GM23248 (cell line): ENCODE measurements at regions not wholly inside any gene's neighbourhood (a gene's known extent, or its start where the extent isn't known, plus 50 kb on each side); places are given as distances from the start of the nearest gene placed in this dataset.
A peak's percentile ranks its signal among the peaks of the same experiment; 100 is the strongest.

Source experiments
- DNase-seq: peaks from one replicate; pipeline ENCODE4 v3.0.0-alpha.2; 2015
- H2AFZ ChIP-seq: fragments of 200-600 bp; sonication (generic); 2 replicates; pipeline ENCODE4 v1.6.1; 2016; ENCODE audit warnings: antibody characterized with exemption
- H3F3A ChIP-seq: fragments of 200-600 bp; sonication (generic); 2 replicates; pipeline ENCODE4 v1.6.1; 2016; ENCODE audit warnings: mild to moderate bottlenecking, antibody characterized with exemption, mixed run types; ENCODE audit not compliant: insufficient read depth
- H3K27ac ChIP-seq: fragments of 200-600 bp; sonication (generic); 2 replicates; pipeline ENCODE4 v1.5.1; 2016; ENCODE audit warnings: mild to moderate bottlenecking
- H3K27me3 ChIP-seq: fragments of 200-600 bp; sonication (generic); replicated peaks from 2 replicates; pipeline ENCODE4 v1.6.1; 2016; ENCODE audit warnings: mild to moderate bottlenecking; ENCODE audit not compliant: insufficient read depth
- H3K36me3 ChIP-seq: fragments of 200-600 bp; sonication (generic); 2 replicates; pipeline ENCODE4 v1.6.1; 2016; ENCODE audit warnings: low read depth, mild to moderate bottlenecking
- H3K4me1 ChIP-seq: fragments of 200-600 bp; sonication (generic); 2 replicates; pipeline ENCODE4 v1.6.1; 2016; ENCODE audit warnings: mild to moderate bottlenecking; ENCODE audit not compliant: insufficient read depth
- H3K4me2 ChIP-seq: fragments of 200-600 bp; sonication (generic); one replicate; pipeline ENCODE4 v1.6.1; 2016; ENCODE audit warnings: mild to moderate bottlenecking; ENCODE audit not compliant: unreplicated experiment
- H3K4me3 ChIP-seq: fragments of 200-600 bp; sonication (generic); 2 replicates; pipeline ENCODE4 v1.5.1; 2016; ENCODE audit warnings: mild to moderate bottlenecking
- H3K79me2 ChIP-seq: fragments of 200-600 bp; sonication (generic); 2 replicates; pipeline ENCODE4 v1.6.1; 2016; ENCODE audit warnings: mild to moderate bottlenecking; ENCODE audit not compliant: insufficient read depth
- H3K9ac ChIP-seq: fragments of 200-600 bp; sonication (generic); 2 replicates; pipeline ENCODE4 v1.6.1; 2016; ENCODE audit warnings: mild to moderate bottlenecking
- H3K9me2 ChIP-seq: fragments of 200-600 bp; sonication (generic); 2 replicates; pipeline ENCODE4 v1.6.1; 2016; ENCODE audit warnings: mixed run types, mild to moderate bottlenecking, moderate library complexity; ENCODE audit not compliant: insufficient read depth
- H3K9me3 ChIP-seq: fragments of 200-600 bp; sonication (generic); one replicate; pipeline ENCODE4 v1.6.1; 2017; ENCODE audit warnings: low read depth
- H4K20me1 ChIP-seq: fragments of 200-600 bp; sonication (generic); 2 replicates; pipeline ENCODE4 v1.6.0; 2016; ENCODE audit not compliant: insufficient read depth
- EZH2 ChIP-seq: fragments of 200-600 bp; sonication (generic); IDR thresholded peaks from 2 replicates; pipeline ENCODE4 v1.6.1; 2018; ENCODE audit warnings: antibody characterized with exemption, mild to moderate bottlenecking; ENCODE audit not compliant: insufficient read depth, poor library complexity, severe bottlenecking
- EZH2phosphoT487 ChIP-seq: fragments of 200-600 bp; sonication (generic); IDR thresholded peaks from 2 replicates; pipeline ENCODE4 v1.6.1; 2018; ENCODE audit warnings: antibody characterized with exemption, moderate library complexity, mild to moderate bottlenecking, low read depth; ENCODE audit not compliant: insufficient read depth
- WGBS, 2 experiments: methylation state at CpG; one replicate each; pipeline ENCODE4 v1.1.6; 2015 to 2017; ENCODE audit warnings: low lambda C conversion rate in 2 of 2, low coverage in 1 of 2; ENCODE audit errors: missing lambda C conversion rate in 2 of 2; 5-methylcytosine and 5-hydroxymethylcytosine counted together
- in situ Hi-C: fragments of 300-500 bp; cut with MboI; formaldehyde crosslinking; loops from 2 replicates; pipeline ENCODE4 v1.15.0; 2020

DNA sequence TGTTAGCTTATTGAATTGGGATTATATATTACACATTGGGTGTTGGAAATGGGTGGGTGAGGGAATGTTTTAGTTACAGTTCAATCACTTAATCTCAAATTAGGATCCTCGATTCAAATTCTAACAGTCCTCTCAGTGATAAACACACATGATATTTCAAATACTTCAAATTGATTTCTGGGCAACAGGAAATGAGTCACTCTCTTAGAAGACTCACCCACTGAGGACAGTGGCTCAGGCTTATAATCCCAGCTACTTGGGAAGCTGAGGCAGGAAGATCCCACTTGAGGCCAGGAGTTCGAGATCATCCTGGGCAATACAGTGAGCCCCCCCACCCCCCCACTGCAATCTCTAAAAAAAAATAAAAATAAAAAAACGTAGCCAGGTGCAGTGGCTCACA, 435.3 kb downstream of the KLF12 start:
- peak; percentile 22 for DNase-seq
- H3K79me2 ChIP-seq = no peaks in the 10 kb centered on the region
- TF ChIP-seq EZH2phosphoT487 = no peak
- TF ChIP-seq EZH2 = no peak
- no peak overlapping the region for H3K4me3 ChIP-seq
- no peaks in the 10 kb centered on the region for H3K9me3 ChIP-seq
- 0 out of 2 replicates have a peak, but pooled peaks cover 5% of the 10 kb centered on the region for H3K4me1 ChIP-seq
- H3F3A ChIP-seq = no peaks in the 10 kb centered on the region
- in situ Hi-C loops = no loop called here
- 81 to 90% methylated on average over 3 of the region's 3 CpGs for WGBS, 2 experiments
- H3K36me3 ChIP-seq = peaks cover 14% of the 10 kb centered on the region; the same call in 1 of the 2 replicates
- no peaks in the 10 kb centered on the region for H4K20me1 ChIP-seq
- H2AFZ ChIP-seq = no peak overlapping the region
- H3K9me2 ChIP-seq = no peaks in the 10 kb centered on the region
- no peak overlapping the region for H3K4me2 ChIP-seq
- no peaks in the 10 kb centered on the region for H3K27me3 ChIP-seq
- H3K27ac ChIP-seq = no peak overlapping the region
- no peak overlapping the region for H3K9ac ChIP-seq

DNA sequence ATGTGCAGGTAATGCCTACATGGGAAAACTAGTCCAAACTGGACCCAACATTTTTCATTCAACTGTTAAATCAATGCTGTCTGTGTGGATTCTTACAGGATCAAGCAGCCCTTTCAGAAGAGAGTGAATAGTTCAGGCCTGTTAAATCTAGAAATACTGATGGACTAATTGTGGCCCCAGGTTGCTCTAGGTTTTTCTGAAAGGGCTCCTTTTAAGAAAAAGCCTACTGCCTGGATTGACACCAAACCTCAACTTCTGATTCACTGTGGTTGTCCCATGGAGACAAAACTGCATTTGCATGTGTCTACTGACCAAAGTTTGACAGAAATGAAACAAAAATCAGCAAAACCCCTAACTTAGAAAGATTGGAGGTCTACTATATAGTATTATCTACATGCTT, 437.0 kb downstream of the KLF12 start:
- Histone ChIP-seq H3K4me3 (no peak overlapping the region), H3K9ac (no peak overlapping the region), H3K4me2 (no peak overlapping the region), H3K79me2 (no peaks in the 10 kb centered on the region), H3K36me3 (peaks cover 24% of the 10 kb centered on the region; the same call in 1 of the 2 replicates), H3K9me2 (no peaks in the 10 kb centered on the region), H3K27me3 (no peaks in the 10 kb centered on the region), H2AFZ (no peak overlapping the region), H4K20me1 (no peaks in the 10 kb centered on the region), H3K4me1 (0 out of 2 replicates have a peak, but pooled peaks cover 5% of the 10 kb centered on the region), H3F3A (no peaks in the 10 kb centered on the region), H3K9me3 (no peaks in the 10 kb centered on the region), H3K27ac (no peak overlapping the region)
- in situ Hi-C loops = no loop called here
- TF ChIP-seq EZH2 (no peak), EZH2phosphoT487 (no peak)
- DNase-seq = peak; percentile 4

DNA sequence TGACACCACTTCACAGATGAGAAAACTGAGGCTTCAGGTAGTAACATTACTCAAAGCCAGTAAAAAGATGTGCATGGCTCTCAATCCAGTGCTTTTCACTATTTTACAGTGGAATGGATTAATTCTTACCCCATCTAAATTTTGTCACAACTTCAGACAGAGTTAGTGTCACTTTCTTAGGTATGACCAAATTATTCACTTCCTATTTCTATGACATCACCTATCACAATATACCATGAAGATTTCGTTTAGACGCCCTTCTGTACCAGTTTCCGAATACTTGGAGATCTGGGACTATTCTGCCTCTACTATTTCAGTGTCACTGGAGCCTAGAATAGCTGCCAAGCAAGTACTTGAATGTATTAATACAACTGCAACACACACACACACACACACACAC, 437.5 kb downstream of the KLF12 start:
- no peaks in the 10 kb centered on the region for H3K27me3 ChIP-seq
- no peak for DNase-seq
- H2AFZ ChIP-seq = no peak overlapping the region
- H3K27ac ChIP-seq = no peak overlapping the region
- no peaks in the 10 kb centered on the region for H3K9me3 ChIP-seq
- in situ Hi-C loops = no loop called here
- no peak overlapping the region for H3K9ac ChIP-seq
- 0 out of 2 replicates have a peak, but pooled peaks cover 5% of the 10 kb centered on the region for H3K4me1 ChIP-seq
- no peak overlapping the region for H3K4me3 ChIP-seq
- H3K4me2 ChIP-seq = no peak overlapping the region
- WGBS, 2 experiments = 96 to 98% methylated on average over 3 of the region's 3 CpGs
- H3F3A ChIP-seq = no peaks in the 10 kb centered on the region
- H3K79me2 ChIP-seq = no peaks in the 10 kb centered on the region
- H3K36me3 ChIP-seq = peaks cover 29% of the 10 kb centered on the region; the same call in 1 of the 2 replicates
- no peaks in the 10 kb centered on the region for H3K9me2 ChIP-seq
- H4K20me1 ChIP-seq = no peaks in the 10 kb centered on the region
- TF ChIP-seq EZH2phosphoT487 = no peak
- no peak for TF ChIP-seq EZH2

DNA sequence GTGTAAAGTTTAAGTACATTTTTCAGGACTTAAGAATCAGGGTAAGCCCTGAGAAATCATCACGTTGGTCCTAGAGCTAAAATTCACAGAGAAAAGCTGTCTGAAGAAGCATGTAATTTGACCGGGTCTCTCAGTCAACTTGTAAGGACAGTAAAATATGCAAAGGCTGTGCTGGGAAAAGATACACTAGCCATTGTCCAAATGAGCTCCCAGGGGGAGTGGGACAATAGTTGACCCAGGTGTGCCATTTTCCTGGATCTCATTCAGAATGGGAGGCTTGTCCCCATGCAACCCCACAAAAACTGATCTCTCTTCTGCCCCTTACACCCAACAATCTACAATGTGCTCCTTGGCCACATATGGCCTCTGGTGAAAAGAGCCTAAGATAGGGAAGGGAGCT, 437.9 kb downstream of the KLF12 start:
- no peak overlapping the region for H3K4me2 ChIP-seq
- H3K4me3 ChIP-seq = no peak overlapping the region
- H3K9me3 ChIP-seq = no peaks in the 10 kb centered on the region
- H3K27ac ChIP-seq = no peak overlapping the region
- 76 to 82% methylated on average over 2 of the region's 2 CpGs for WGBS, 2 experiments
- H3K79me2 ChIP-seq = no peaks in the 10 kb centered on the region
- H3F3A ChIP-seq = no peaks in the 10 kb centered on the region
- in situ Hi-C loops = no loop called here
- 0 out of 2 replicates have a peak, but pooled peaks cover 5% of the 10 kb centered on the region for H3K4me1 ChIP-seq
- no peak overlapping the region for H3K9ac ChIP-seq
- H3K9me2 ChIP-seq = no peaks in the 10 kb centered on the region
- H2AFZ ChIP-seq = no peak overlapping the region
- no peak for DNase-seq
- H3K36me3 ChIP-seq = peaks cover 33% of the 10 kb centered on the region; the same call in 1 of the 2 replicates
- no peaks in the 10 kb centered on the region for H4K20me1 ChIP-seq
- H3K27me3 ChIP-seq = no peaks in the 10 kb centered on the region
- TF ChIP-seq EZH2phosphoT487 (no peak), EZH2 (no peak)

DNA sequence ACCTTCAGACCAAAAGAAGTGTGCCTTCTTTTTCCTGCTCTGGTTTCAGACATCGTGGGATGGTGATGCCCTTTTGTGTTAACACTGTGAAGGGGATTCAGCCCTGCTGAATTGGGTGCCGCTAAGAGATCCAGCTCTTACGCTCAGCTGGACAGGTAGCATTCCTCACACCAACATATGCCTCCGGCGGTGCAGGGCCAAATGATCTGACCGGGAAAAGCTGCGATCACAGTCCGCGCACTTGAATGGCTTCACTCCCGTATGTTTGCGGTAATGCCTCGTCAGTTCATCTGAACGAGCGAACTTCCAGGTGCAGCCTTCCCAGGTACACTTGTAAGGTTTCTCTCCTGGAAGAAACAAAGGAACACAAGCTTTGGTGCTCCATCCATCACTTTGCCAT, 438.9 kb downstream of the KLF12 start:
- in situ Hi-C loops = no loop called here
- 94 to 97% methylated on average over 14 of the region's 14 CpGs for WGBS, 2 experiments

More for the DNA sequence above, 438.9 kb downstream of the KLF12 start:
- H2AFZ ChIP-seq = no peak overlapping the region
- H3F3A ChIP-seq = no peaks in the 10 kb centered on the region
- TF ChIP-seq EZH2 (no peak), EZH2phosphoT487 (no peak)
- no peaks in the 10 kb centered on the region for H3K9me2 ChIP-seq
- no peaks in the 10 kb centered on the region for H3K79me2 ChIP-seq
- H3K36me3 ChIP-seq = peaks cover 40% of the 10 kb centered on the region; the same call in 1 of the 2 replicates
- no peaks in the 10 kb centered on the region for H3K9me3 ChIP-seq
- no peaks in the 10 kb centered on the region for H3K27me3 ChIP-seq
- no peaks in the 10 kb centered on the region for H4K20me1 ChIP-seq
- no peak overlapping the region for H3K4me2 ChIP-seq
- H3K4me1 ChIP-seq = 0 out of 2 replicates have a peak, but pooled peaks cover 5% of the 10 kb centered on the region
- DNase-seq = no peak
- no peak overlapping the region for H3K27ac ChIP-seq
- H3K9ac ChIP-seq = no peak overlapping the region
- no peak overlapping the region for H3K4me3 ChIP-seq
